GOT3 (cell line): ENCODE measurements at regions not wholly inside any gene's neighbourhood (a gene's known extent, or its start where the extent isn't known, plus 50 kb on each side); places are given as distances from the start of the nearest gene placed in this dataset.

Experiments
- DNase-seq: peaks from one replicate; lab custom pipeline; 2025; ENCODE audit warnings: mixed read lengths; lab: John Stamatoyannopoulos, UW

GRCh38 chr1:55617288-55617982, 402.3 kb upstream of the USP24 start:
- no peak for DNase-seq

- DNase-seq = no peak
Observed at GRCh38 chr1:55612988-55613387, 397.8 kb upstream of the USP24 start.

GRCh38 chr1:55611123-55611522, 396.0 kb upstream of the USP24 start:
- DNase-seq = no peak

GRCh38 chr1:55610203-55610602, 395.0 kb upstream of the USP24 start:
- no peak for DNase-seq

- DNase-seq = no peak
Observed at GRCh38 chr1:55609630-55610029, 394.5 kb upstream of the USP24 start.

GRCh38 chr1:55605155-55605554, 390.0 kb upstream of the USP24 start:
- no peak for DNase-seq

GRCh38 chr1:55604749-55605148, 389.6 kb upstream of the USP24 start:
- DNase-seq = no peak

- no peak for DNase-seq
Observed at GRCh38 chr1:55604179-55604578, 389.0 kb upstream of the USP24 start.

- DNase-seq = no peak
Observed at GRCh38 chr1:55600242-55600641, 385.1 kb upstream of the USP24 start.

GRCh38 chr1:55597910-55598309, 382.7 kb upstream of the USP24 start:
- no peak for DNase-seq

GRCh38 chr1:55594701-55595100, 379.5 kb upstream of the USP24 start:
- DNase-seq = no peak

GRCh38 chr1:55593298-55593697, 378.1 kb upstream of the USP24 start:
- no peak for DNase-seq

- no peak for DNase-seq
Observed at GRCh38 chr1:55592122-55592521, 377.0 kb upstream of the USP24 start.

GRCh38 chr1:55589671-55590297, 374.6 kb upstream of the USP24 start:
- DNase-seq = no peak

- DNase-seq = no peak
Observed at GRCh38 chr1:55588309-55588708, 373.1 kb upstream of the USP24 start.

- no peak for DNase-seq
Observed at GRCh38 chr1:55586771-55587170, 371.6 kb upstream of the USP24 start.

- no peak for DNase-seq
Observed at GRCh38 chr1:55585402-55585792, 370.2 kb upstream of the USP24 start.

- no peak for DNase-seq
Observed at GRCh38 chr1:55584526-55585401, 369.6 kb upstream of the USP24 start.

- DNase-seq = no peak
Observed at GRCh38 chr1:55582084-55582483, 366.9 kb upstream of the USP24 start.

GRCh38 chr1:55580845-55581332, 365.7 kb upstream of the USP24 start:
- no peak for DNase-seq

- DNase-seq = no peak
Observed at GRCh38 chr1:55579332-55580001, 364.3 kb upstream of the USP24 start.

GRCh38 chr1:55578646-55579045, 363.5 kb upstream of the USP24 start:
- no peak for DNase-seq
